Suprapubic skin (tissue), 4 donors: ENCODE measurements at regions not wholly inside any gene's neighbourhood (a gene's known extent, or its start where the extent isn't known, plus 50 kb on each side); places are given as distances from the start of the nearest gene placed in this dataset.

ENCODE experiments used
- POLR2A ChIP-seq, 2 donors: fragments of 450-650 bp; IDR thresholded peaks; one replicate each; pipeline ENCODE4 v1.6.1; 2017; ENCODE audit warnings: antibody characterized with exemption in 2 of 2, mild to moderate bottlenecking in 2 of 2, moderate library complexity in 2 of 2
- POLR2AphosphoS5 ChIP-seq, 3 donors: sonication (generic); formaldehyde crosslinking; IDR thresholded peaks; one replicate each; pipeline ENCODE4 v1.6.1; 2017; ENCODE audit warnings: antibody characterized with exemption in 3 of 3

DNA sequence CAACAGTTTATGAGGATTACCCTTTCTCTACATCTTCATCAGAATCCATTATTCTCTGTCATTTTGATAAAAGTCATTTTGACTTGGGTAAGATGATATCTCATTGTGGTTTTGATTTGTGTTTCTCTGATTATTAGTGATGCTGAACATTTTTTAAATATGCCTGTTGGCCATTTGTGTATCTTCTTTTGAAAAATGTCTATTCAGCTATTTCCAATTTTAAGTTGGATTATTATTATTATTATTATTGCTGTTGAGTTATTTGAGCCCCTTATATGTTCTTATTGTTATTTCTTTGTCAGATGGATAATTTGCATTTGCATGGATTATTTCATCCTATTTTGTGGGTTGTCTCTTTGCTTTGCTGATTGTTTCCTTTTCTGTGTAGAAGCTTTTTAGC lies 421.2 kb upstream of the LMCD1 start:
- TF ChIP-seq POLR2AphosphoS5 (IDR thresholded peaks at IDR 0.05) (no peak), POLR2A (IDR thresholded peaks at IDR 0.05) (no peak)
